Right lobe of liver (tissue), 4 donors: ENCODE measurements at regions not wholly inside any gene's neighbourhood (a gene's known extent, or its start where the extent isn't known, plus 50 kb on each side); places are given as distances from the start of the nearest gene placed in this dataset.

Source experiments
- CTCF ChIP-seq, 4 donors: fragments of 200-600 bp in 3 of 4; fragments of 450-650 bp in 1 of 4; IDR thresholded peaks; one replicate each; pipeline versions ENCODE4 v1.5.1 to v1.8.0; 2016 to 2022; ENCODE audit warnings: antibody characterized with exemption in 4 of 4, mild to moderate bottlenecking in 2 of 4
- POLR2A ChIP-seq: fragments of 450-650 bp; IDR thresholded peaks from one replicate; pipeline ENCODE4 v1.6.1; 2017; ENCODE audit warnings: antibody characterized with exemption, mild to moderate bottlenecking
- donor health status: DM: no; HTN: no; CAD: no.
- donor health status: DM: no; HTN: no; CAD: no.
- donor health status: DM: no; HTN: yes; CAD: no.

- no peak for TF ChIP-seq CTCF (IDR thresholded peaks at IDR 0.05)
- TF ChIP-seq POLR2A = no peak
These were observed 984.1 kb downstream of the TRAM1L1 start for GRCh38 chr4:116101321-116101720.
